ENCODE measurements at regions not wholly inside any gene's neighbourhood (a gene's known extent, or its start where the extent isn't known, plus 50 kb on each side); places are given as distances from the start of the nearest gene placed in this dataset.

DNA sequence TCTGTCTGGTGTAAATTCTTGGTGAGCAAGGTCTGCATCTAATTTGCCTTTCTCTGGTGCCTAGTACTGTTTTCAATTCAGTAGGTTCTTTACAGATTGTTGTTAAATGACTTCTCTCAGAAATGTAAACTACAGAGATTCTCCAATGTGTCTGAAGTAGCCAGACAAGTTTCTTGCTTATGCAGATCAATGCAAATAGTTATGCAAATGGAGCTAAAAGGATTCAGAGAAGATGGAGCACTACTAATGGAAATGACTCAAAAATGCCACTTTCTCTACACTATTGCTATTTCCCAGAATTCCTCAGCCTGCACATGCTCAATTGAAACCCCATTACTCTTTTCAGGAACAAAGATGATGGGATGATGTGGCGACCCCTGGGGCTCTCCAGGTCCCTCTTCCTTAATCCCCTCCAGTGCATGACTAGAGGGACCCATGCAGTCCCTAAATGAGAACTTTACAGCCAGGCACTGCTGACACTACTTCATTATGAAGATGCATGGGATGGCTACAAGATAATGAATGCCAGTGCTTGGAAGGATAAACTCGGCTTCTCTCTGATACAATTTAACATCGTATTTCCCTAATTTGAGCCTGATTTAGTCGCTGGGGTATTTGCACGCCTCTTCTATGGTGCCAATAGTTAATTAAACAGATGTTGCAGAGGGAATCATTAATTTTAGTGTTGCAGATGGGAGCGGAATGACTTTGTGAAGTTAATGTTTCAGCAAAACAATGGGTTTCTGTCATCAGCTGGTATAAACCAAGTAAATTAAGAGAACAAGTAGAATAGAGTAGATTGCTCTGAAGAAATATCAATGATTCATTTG, 753.2 kb downstream of the TLR4 start:
- Histone ChIP-seq H3K4me1 (no peaks in the 10 kb centered on the region), H3K36me3 (ENCODE audit: insufficient read depth in 1 of 2, low read depth in 1 of 2) (no peaks in the 10 kb centered on the region), H3K27me3 (ENCODE audit: insufficient read depth in 3 of 3, low read length in 2 of 3) (no peaks in the 10 kb centered on the region), H3K9me3 (no peaks in the 10 kb centered on the region), H3K4me3 (no peak overlapping the region), H3K27ac (no peak overlapping the region)
- 74 to 81% (median 78%) methylated on average over 6 of the region's 6 CpGs for WGBS, 3 donors
- intact Hi-C loops (cut with DNase I) = no loop called here
- ATAC-seq (no peak), DNase-seq (no peak)
- no peak for TF ChIP-seq CTCF (IDR thresholded peaks at IDR 0.05)

- WGBS, 3 donors = 19 to 38% (median 31%) methylated on average over 2 of the region's 2 CpGs
- Histone ChIP-seq H3K36me3 (ENCODE audit: insufficient read depth in 1 of 2, low read depth in 1 of 2) (no peaks in the 10 kb centered on the region), H3K4me1 (no peaks in the 10 kb centered on the region), H3K4me3 (no peak overlapping the region), H3K9me3 (no peaks in the 10 kb centered on the region), H3K27ac (no peak overlapping the region), H3K27me3 (ENCODE audit: insufficient read depth in 3 of 3, low read length in 2 of 3) (no peaks in the 10 kb centered on the region)
- DNase-seq (no peak), ATAC-seq (peak in 1 of 4 donors; percentile 46)
- intact Hi-C loops (cut with DNase I) = no loop called here
- TF ChIP-seq CTCF (IDR thresholded peaks at IDR 0.05) = no peak
Measured at GRCh38 chr9:118459913-118460312, 755.7 kb downstream of the TLR4 start.

GRCh38 chr9:118463419-118463818, 759.2 kb downstream of the TLR4 start:
- intact Hi-C loops (cut with DNase I) = no loop called here
- Histone ChIP-seq H3K27me3 (ENCODE audit: insufficient read depth in 3 of 3, low read length in 2 of 3) (no peaks in the 10 kb centered on the region), H3K4me1 (no peaks in the 10 kb centered on the region), H3K27ac (no peak overlapping the region), H3K36me3 (ENCODE audit: insufficient read depth in 1 of 2, low read depth in 1 of 2) (no peaks in the 10 kb centered on the region), H3K4me3 (no peak overlapping the region), H3K9me3 (no peaks in the 10 kb centered on the region)
- no peak for TF ChIP-seq CTCF (IDR thresholded peaks at IDR 0.05)
- DNase-seq = no peak
- no peak for ATAC-seq
- WGBS, 3 donors = 51 to 71% (median 55%) methylated on average over 1 of the region's 1 CpG

GRCh38 chr9:118473521-118473920, 769.3 kb downstream of the TLR4 start:
- Histone ChIP-seq H3K9me3 (no peaks in the 10 kb centered on the region), H3K4me1 (no peaks in the 10 kb centered on the region), H3K36me3 (ENCODE audit: insufficient read depth in 1 of 2, low read depth in 1 of 2) (no peaks in the 10 kb centered on the region), H3K27ac (no peak overlapping the region), H3K27me3 (ENCODE audit: insufficient read depth in 3 of 3, low read length in 2 of 3) (no peaks in the 10 kb centered on the region), H3K4me3 (no peak overlapping the region)
- WGBS, 3 donors = 58 to 77% (median 74%) methylated on average over 1 of the region's 1 CpG
- ATAC-seq = no peak
- intact Hi-C loops (cut with DNase I) = no loop called here
- TF ChIP-seq CTCF (IDR thresholded peaks at IDR 0.05) = no peak
- no peak for DNase-seq

DNA sequence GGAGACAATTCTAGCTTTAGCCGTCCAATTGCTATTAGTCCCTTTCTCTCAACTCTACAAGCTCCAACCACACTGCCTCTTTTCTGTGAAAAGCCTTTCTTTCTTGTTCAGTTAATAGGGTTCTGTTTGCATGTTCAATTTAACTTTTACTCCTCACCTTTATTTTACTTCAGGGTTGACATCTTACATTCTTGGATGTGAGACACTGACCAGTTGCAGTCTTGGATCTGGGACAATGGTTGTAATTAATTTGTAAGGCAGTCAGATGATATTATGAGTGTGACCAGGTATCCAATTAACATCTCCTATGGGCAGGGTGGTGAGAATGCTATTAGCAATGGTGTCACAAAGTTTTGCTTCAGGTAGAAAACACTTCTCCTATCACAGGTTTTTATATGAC, 774.5 kb downstream of the TLR4 start:
- 29 to 90% (median 77%) methylated on average over 1 of the region's 1 CpG for WGBS, 3 donors
- Histone ChIP-seq H3K27ac (no peak overlapping the region), H3K36me3 (ENCODE audit: insufficient read depth in 1 of 2, low read depth in 1 of 2) (no peaks in the 10 kb centered on the region), H3K4me1 (no peaks in the 10 kb centered on the region), H3K4me3 (no peak overlapping the region), H3K9me3 (no peaks in the 10 kb centered on the region), H3K27me3 (ENCODE audit: insufficient read depth in 3 of 3, low read length in 2 of 3) (no peaks in the 10 kb centered on the region)
- intact Hi-C loops (cut with DNase I) = no loop called here
- no peak for ATAC-seq
- DNase-seq = no peak
- TF ChIP-seq CTCF (IDR thresholded peaks at IDR 0.05) = no peak

Data from psoas muscle (tissue), 7 donors.